ENCODE measurements at regions not wholly inside any gene's neighbourhood (a gene's known extent, or its start where the extent isn't known, plus 50 kb on each side); places are given as distances from the start of the nearest gene placed in this dataset.

- H3K27me3 ChIP-seq = no peaks in the 10 kb centered on the region
- 90 to 92% methylated on average over 13 of the region's 13 CpGs for WGBS, 2 donors
- no peak for TF ChIP-seq POLR2A (IDR thresholded peaks at IDR 0.05)
- no peak for TF ChIP-seq CTCF (IDR thresholded peaks at IDR 0.05)
- no peak overlapping the region for H3K4me3 ChIP-seq (replicated peaks in 1 of 3)
- intact Hi-C loops (cut with DNase I) = no loop called here
- H3K9me3 ChIP-seq = no peaks in the 10 kb centered on the region
- H3K36me3 ChIP-seq = no peaks in the 10 kb centered on the region
- DNase-seq = no peak
- no peaks in the 10 kb centered on the region for H3K4me1 ChIP-seq
- H3K27ac ChIP-seq = no peak overlapping the region
Measured at GRCh38 chr11:15616130-15617105, 501.7 kb downstream of the INSC start.

GRCh38 chr11:15617126-15617525 is 502.4 kb downstream of the INSC start:
- Histone ChIP-seq H3K27ac (no peak overlapping the region), H3K27me3 (no peaks in the 10 kb centered on the region), H3K36me3 (no peaks in the 10 kb centered on the region), H3K9me3 (no peaks in the 10 kb centered on the region), H3K4me3 (replicated peaks in 1 of 3) (no peak overlapping the region), H3K4me1 (no peaks in the 10 kb centered on the region)
- 91 to 92% methylated on average over 5 of the region's 5 CpGs for WGBS, 2 donors
- TF ChIP-seq CTCF (IDR thresholded peaks at IDR 0.05) = no peak
- no peak for TF ChIP-seq POLR2A (IDR thresholded peaks at IDR 0.05)
- intact Hi-C loops (cut with DNase I) = no loop called here
- no peak for DNase-seq

- Histone ChIP-seq H3K4me3 (replicated peaks in 1 of 3) (no peak overlapping the region), H3K27me3 (no peaks in the 10 kb centered on the region), H3K27ac (no peak overlapping the region), H3K4me1 (no peaks in the 10 kb centered on the region), H3K36me3 (no peaks in the 10 kb centered on the region), H3K9me3 (no peaks in the 10 kb centered on the region)
- DNase-seq = no peak
- intact Hi-C loops (cut with DNase I) = no loop called here
- 85 to 89% methylated on average over 2 of the region's 2 CpGs for WGBS, 2 donors
- TF ChIP-seq POLR2A (IDR thresholded peaks at IDR 0.05) (no peak), CTCF (IDR thresholded peaks at IDR 0.05) (no peak)
Measured at GRCh38 chr11:15618583-15619032, 503.9 kb downstream of the INSC start.

- TF ChIP-seq CTCF (IDR thresholded peaks at IDR 0.05) = no peak
- no peak for TF ChIP-seq POLR2A (IDR thresholded peaks at IDR 0.05)
- no peaks in the 10 kb centered on the region for H3K4me1 ChIP-seq
- no peaks in the 10 kb centered on the region for H3K36me3 ChIP-seq
- no peaks in the 10 kb centered on the region for H3K27me3 ChIP-seq
- intact Hi-C loops (cut with DNase I) = no loop called here
- no peak overlapping the region for H3K4me3 ChIP-seq (replicated peaks in 1 of 3)
- H3K27ac ChIP-seq = no peak overlapping the region
- 80 to 81% methylated on average over 5 of the region's 5 CpGs for WGBS, 2 donors
- no peaks in the 10 kb centered on the region for H3K9me3 ChIP-seq
- no peak for DNase-seq
Measured at GRCh38 chr11:15621565-15621964, 506.8 kb downstream of the INSC start.

GRCh38 chr11:15622231-15622890 is 507.6 kb downstream of the INSC start:
- 58 to 63% methylated on average over 7 to 8 of the region's 8 CpGs for WGBS, 2 donors
- intact Hi-C loops (cut with DNase I) = no loop called here
- H3K9me3 ChIP-seq = no peaks in the 10 kb centered on the region
- H3K4me1 ChIP-seq = no peaks in the 10 kb centered on the region
- no peaks in the 10 kb centered on the region for H3K36me3 ChIP-seq
- H3K4me3 ChIP-seq (replicated peaks in 1 of 3) = no peak overlapping the region
- DNase-seq = no peak
- H3K27me3 ChIP-seq = no peaks in the 10 kb centered on the region
- TF ChIP-seq POLR2A (IDR thresholded peaks at IDR 0.05) (no peak), CTCF (IDR thresholded peaks at IDR 0.05) (no peak)
- H3K27ac ChIP-seq = no peak overlapping the region
